ENCODE measurements at regions not wholly inside any gene's neighbourhood (a gene's known extent, or its start where the extent isn't known, plus 50 kb on each side); places are given as distances from the start of the nearest gene placed in this dataset.
"Not testable (repeated sequence)": the region's sequence is repeated elsewhere in the genome, so short reads cannot be mapped to it uniquely, and the experiment has no call there.

GRCh38 chrX:125605145-125605544 is 285.5 kb downstream of the TEX13C start (continued):
- no peak for TF ChIP-seq KLF8 (tag by site-specific recombination; IDR thresholded peaks at IDR 0.05)
- no peak for TF ChIP-seq ZSCAN16 (tag by site-specific recombination; IDR thresholded peaks at IDR 0.05)

DNA sequence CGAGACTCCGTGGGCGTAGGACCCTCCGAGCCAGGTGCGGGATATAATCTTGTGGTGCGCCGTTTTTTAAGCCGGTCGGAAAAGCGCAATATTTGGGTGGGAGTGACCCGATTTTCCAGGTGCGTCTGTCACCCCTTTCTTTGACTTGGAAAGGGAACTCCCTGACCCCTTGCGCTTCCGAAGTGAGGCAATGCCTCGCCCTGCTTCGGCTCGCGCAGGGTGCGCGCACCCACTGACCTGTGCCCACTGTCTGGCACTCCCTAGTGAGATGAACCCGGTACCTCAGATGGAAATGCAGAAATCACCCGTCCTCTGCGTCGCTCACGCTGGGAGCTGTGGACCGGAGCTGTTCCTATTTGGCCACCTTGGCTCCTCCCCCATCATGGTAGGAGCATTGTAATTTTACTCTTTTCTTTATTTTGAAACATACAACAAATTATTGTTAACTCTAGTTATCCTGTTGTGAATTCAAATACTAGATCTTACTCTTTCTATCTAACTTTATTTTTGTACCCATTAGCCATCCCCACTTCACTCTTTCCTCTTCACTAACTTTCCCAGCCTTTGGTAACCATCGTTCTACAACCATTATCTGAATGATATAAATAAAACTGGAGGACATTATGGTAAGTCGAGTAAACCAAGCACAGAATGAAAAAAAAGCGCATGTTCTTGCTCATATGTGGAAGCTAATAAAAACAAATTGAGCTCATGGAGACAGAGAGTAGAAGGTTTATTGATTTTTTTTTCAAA is 295.1 kb downstream of the TEX13C start:
- H3K4me3 ChIP-seq (ENCODE audit: low read depth, low read length); H3K36me3 ChIP-seq (ENCODE audit: control insufficient read depth in 2 of 2, insufficient read depth in 1 of 2, low read length in 2 of 2); H3K27ac ChIP-seq (ENCODE audit: extremely low read depth, low read depth, low read length); H3K4me1 ChIP-seq (ENCODE audit: control insufficient read depth, insufficient read depth, low read length); H3K9me3 ChIP-seq (ENCODE audit: control insufficient read depth, insufficient read depth, low read depth, low read length); POLR2A ChIA-PET; CTCF ChIA-PET: not testable (repeated sequence)

- no peaks in the 10 kb centered on the region for H3K9me3 ChIP-seq (ENCODE audit: control insufficient read depth, insufficient read depth, low read depth, low read length)
- POLR2A ChIA-PET, result no interaction called here
- no peaks in the 10 kb centered on the region for H3K36me3 ChIP-seq (ENCODE audit: control insufficient read depth in 2 of 2, insufficient read depth in 1 of 2, low read length in 2 of 2)
- TF ChIP-seq ZNF677 (tag by site-specific recombination; IDR thresholded peaks at IDR 0.05) (no peak), ZNF16 (tag by site-specific recombination; IDR thresholded peaks at IDR 0.05; ENCODE audit: low read depth) (no peak), ZNF426 (tag by site-specific recombination; IDR thresholded peaks at IDR 0.05) (no peak), ZNF2 (tag by site-specific recombination; IDR thresholded peaks at IDR 0.05) (no peak), ZSCAN30 (tag by site-specific recombination; IDR thresholded peaks at IDR 0.05) (no peak), ZNF350 (tag by site-specific recombination; IDR thresholded peaks at IDR 0.05) (no peak), GLI4 (tag by site-specific recombination; IDR thresholded peaks at IDR 0.05) (no peak), ZNF394 (tag by site-specific recombination; IDR thresholded peaks at IDR 0.05; ENCODE audit: borderline replicate concordance) (no peak), ZNF416 (tag by site-specific recombination; IDR thresholded peaks at IDR 0.05) (no peak), YY1 (tag by site-specific recombination; IDR thresholded peaks at IDR 0.05) (no peak), ZNF837 (tag by site-specific recombination; IDR thresholded peaks at IDR 0.05) (no peak), ZNF473 (tag by site-specific recombination; IDR thresholded peaks at IDR 0.05) (no peak), ZNF280D (tag by site-specific recombination; IDR thresholded peaks at IDR 0.05) (no peak), ZNF501 (tag by site-specific recombination; IDR thresholded peaks at IDR 0.05) (no peak), ZBTB21 (tag by site-specific recombination; IDR thresholded peaks at IDR 0.05) (no peak), ZBTB17 (tag by site-specific recombination; IDR thresholded peaks at IDR 0.05) (no peak), ZNF341 (tag by site-specific recombination; IDR thresholded peaks at IDR 0.05; ENCODE audit: low read depth) (no peak)
- TF ChIP-seq, protein P1, sequence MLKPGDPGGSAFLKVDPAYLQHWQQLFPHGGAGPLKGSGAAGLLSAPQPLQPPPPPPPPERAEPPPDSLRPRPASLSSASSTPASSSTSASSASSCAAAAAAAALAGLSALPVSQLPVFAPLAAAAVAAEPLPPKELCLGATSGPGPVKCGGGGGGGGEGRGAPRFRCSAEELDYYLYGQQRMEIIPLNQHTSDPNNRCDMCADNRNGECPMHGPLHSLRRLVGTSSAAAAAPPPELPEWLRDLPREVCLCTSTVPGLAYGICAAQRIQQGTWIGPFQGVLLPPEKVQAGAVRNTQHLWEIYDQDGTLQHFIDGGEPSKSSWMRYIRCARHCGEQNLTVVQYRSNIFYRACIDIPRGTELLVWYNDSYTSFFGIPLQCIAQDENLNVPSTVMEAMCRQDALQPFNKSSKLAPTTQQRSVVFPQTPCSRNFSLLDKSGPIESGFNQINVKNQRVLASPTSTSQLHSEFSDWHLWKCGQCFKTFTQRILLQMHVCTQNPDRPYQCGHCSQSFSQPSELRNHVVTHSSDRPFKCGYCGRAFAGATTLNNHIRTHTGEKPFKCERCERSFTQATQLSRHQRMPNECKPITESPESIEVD (tag by site-specific recombination; IDR thresholded peaks at IDR 0.05), result no peak
- no peak overlapping the region for H3K27ac ChIP-seq (ENCODE audit: extremely low read depth, low read depth, low read length)
- no peak overlapping the region for H3K4me3 ChIP-seq (ENCODE audit: low read depth, low read length)
- H3K4me1 ChIP-seq (ENCODE audit: control insufficient read depth, insufficient read depth, low read length), result no peaks in the 10 kb centered on the region
- CTCF ChIA-PET, result no interaction called here
These were observed 301.3 kb downstream of the TEX13C start for GRCh38 chrX:125620715-125621587.
